HEK293 (cell line): ENCODE measurements at regions not wholly inside any gene's neighbourhood (a gene's known extent, or its start where the extent isn't known, plus 50 kb on each side); places are given as distances from the start of the nearest gene placed in this dataset.

Experiments
- CTCF ChIA-PET: fragments of 350-600 bp; formaldehyde crosslinking; extraction: SDS; loops from one replicate; lab custom pipeline; 2021; ENCODE audit warnings: antibody characterized with exemption; lab: Yijun Ruan, JAX
- POLR2A ChIA-PET: fragments of 300-600 bp; formaldehyde crosslinking; extraction: SDS; loops from one replicate; lab custom pipeline; 2020; ENCODE audit warnings: antibody characterized with exemption, inconsistent platforms; lab: Yijun Ruan, JAX
- H3K27ac ChIP-seq: fragments of 200-500 bp; sonication (Bioruptor generic); 2 replicates; pipeline ENCODE4 v1.5.1; 2014; ENCODE audit warnings: low read depth, low read length, control low read depth, inconsistent platforms; ENCODE audit errors: extremely low read depth
- H3K36me3 ChIP-seq, 2 experiments: fragments of 200-500 bp in 1 of 2; sonication (Bioruptor generic) in 1 of 2; 1 replicate in 1 of 2; 2 replicates in 1 of 2; pipeline ENCODE4 v1.5.1; 2014 to 2017; ENCODE audit warnings: inconsistent platforms in 2 of 2, low read length in 2 of 2; ENCODE audit not compliant: control insufficient read depth in 2 of 2, insufficient read depth in 1 of 2
- H3K4me1 ChIP-seq: fragments of 200-500 bp; sonication (Bioruptor generic); 2 replicates; pipeline ENCODE4 v1.5.1; 2014; ENCODE audit warnings: mild to moderate bottlenecking, low read length, inconsistent platforms; ENCODE audit not compliant: control insufficient read depth, insufficient read depth
- H3K4me3 ChIP-seq: 2 replicates; pipeline ENCODE4 v1.5.1; 2011; ENCODE audit warnings: low read depth, mild to moderate bottlenecking, control low read depth, low read length, moderate library complexity
- H3K9me3 ChIP-seq: fragments of 200-500 bp; sonication (Bioruptor generic); 2 replicates; pipeline ENCODE4 v1.5.1; 2014; ENCODE audit warnings: low read depth, low read length, inconsistent platforms; ENCODE audit not compliant: control insufficient read depth, insufficient read depth
- MZF1 ChIP-seq: fragments of 450-650 bp; formaldehyde crosslinking; IDR thresholded peaks from 2 replicates; pipeline ENCODE4 v1.5.1; 2017; ENCODE audit warnings: missing biosample characterization, missing genetic modification characterization, borderline replicate concordance
- PRDM2 ChIP-seq: fragments of 450-650 bp; formaldehyde crosslinking; IDR thresholded peaks from 2 replicates; pipeline ENCODE4 v1.5.1; 2016; ENCODE audit warnings: missing biosample characterization, missing genetic modification characterization, borderline replicate concordance
- ZNF138 ChIP-seq: fragments of 450-650 bp; formaldehyde crosslinking; IDR thresholded peaks from 2 replicates; pipeline ENCODE4 v1.5.1; 2016; ENCODE audit warnings: missing biosample characterization, missing genetic modification characterization, borderline replicate concordance
- ZNF148 ChIP-seq: fragments of 450-650 bp; formaldehyde crosslinking; IDR thresholded peaks from 2 replicates; pipeline ENCODE4 v1.5.0; 2017; ENCODE audit warnings: missing biosample characterization, missing genetic modification characterization, borderline replicate concordance
- ZNF2 ChIP-seq: fragments of 450-650 bp; formaldehyde crosslinking; IDR thresholded peaks from 2 replicates; pipeline ENCODE4 v1.5.1; 2016; ENCODE audit warnings: missing biosample characterization, missing genetic modification characterization
- ZNF202 ChIP-seq: fragments of 450-650 bp; formaldehyde crosslinking; IDR thresholded peaks from 2 replicates; pipeline ENCODE4 v1.5.1; 2016; ENCODE audit warnings: missing biosample characterization, missing genetic modification characterization, borderline replicate concordance
- ZNF248 ChIP-seq: fragments of 450-650 bp; formaldehyde crosslinking; IDR thresholded peaks from 2 replicates; pipeline ENCODE4 v1.5.1; 2017; ENCODE audit warnings: missing biosample characterization, missing genetic modification characterization
- ZNF292 ChIP-seq: fragments of 450-650 bp; formaldehyde crosslinking; IDR thresholded peaks from 2 replicates; pipeline ENCODE4 v1.5.1; 2016; ENCODE audit warnings: low read depth, missing biosample characterization, missing genetic modification characterization, borderline replicate concordance
- ZNF311 ChIP-seq: fragments of 450-650 bp; formaldehyde crosslinking; IDR thresholded peaks from 2 replicates; pipeline ENCODE4 v1.5.1; 2017; ENCODE audit warnings: missing biosample characterization, missing genetic modification characterization, borderline replicate concordance
- ZNF391 ChIP-seq: fragments of 450-650 bp; formaldehyde crosslinking; IDR thresholded peaks from 2 replicates; pipeline ENCODE4 v1.5.1; 2016; ENCODE audit warnings: low read depth, missing biosample characterization, missing genetic modification characterization, borderline replicate concordance
- ZNF530 ChIP-seq: fragments of 450-650 bp; formaldehyde crosslinking; IDR thresholded peaks from 2 replicates; pipeline ENCODE4 v1.5.1; 2016; ENCODE audit warnings: low read depth, missing biosample characterization, missing genetic modification characterization
- ZNF544 ChIP-seq: fragments of 450-650 bp; formaldehyde crosslinking; IDR thresholded peaks from 2 replicates; pipeline ENCODE4 v1.5.0; 2017; ENCODE audit warnings: missing biosample characterization, missing genetic modification characterization
- ZNF571 ChIP-seq: fragments of 450-650 bp; formaldehyde crosslinking; IDR thresholded peaks from 2 replicates; pipeline ENCODE4 v1.5.0; 2017; ENCODE audit warnings: missing biosample characterization, missing genetic modification characterization
- ZNF626 ChIP-seq: fragments of 450-650 bp; sonication (Bioruptor Pico); formaldehyde crosslinking; IDR thresholded peaks from 2 replicates; pipeline ENCODE4 v1.5.1; 2018; ENCODE audit warnings: missing biosample characterization, missing genetic modification characterization, inconsistent platforms
- ZNF777 ChIP-seq: fragments of 450-650 bp; formaldehyde crosslinking; IDR thresholded peaks from 2 replicates; pipeline ENCODE4 v1.5.1; 2017; ENCODE audit warnings: missing biosample characterization, missing genetic modification characterization, borderline replicate concordance
- ZNF837 ChIP-seq: fragments of 450-650 bp; formaldehyde crosslinking; IDR thresholded peaks from 2 replicates; pipeline ENCODE4 v1.5.1; 2016; ENCODE audit warnings: missing biosample characterization, missing genetic modification characterization

- TF ChIP-seq ZNF148 (tag by site-specific recombination) (no peak), ZNF202 (tag by site-specific recombination) (no peak), ZNF837 (no peak), ZNF571 (tag by site-specific recombination) (no peak), ZNF391 (tag by site-specific recombination) (no peak), MZF1 (no peak), PRDM2 (tag by site-specific recombination) (no peak), ZNF2 (no peak), ZNF544 (no peak), ZNF626 (no peak)
Measured at GRCh38 chr1:189899686-189900425, 577.8 kb downstream of the BRINP3 start (continued).

DNA sequence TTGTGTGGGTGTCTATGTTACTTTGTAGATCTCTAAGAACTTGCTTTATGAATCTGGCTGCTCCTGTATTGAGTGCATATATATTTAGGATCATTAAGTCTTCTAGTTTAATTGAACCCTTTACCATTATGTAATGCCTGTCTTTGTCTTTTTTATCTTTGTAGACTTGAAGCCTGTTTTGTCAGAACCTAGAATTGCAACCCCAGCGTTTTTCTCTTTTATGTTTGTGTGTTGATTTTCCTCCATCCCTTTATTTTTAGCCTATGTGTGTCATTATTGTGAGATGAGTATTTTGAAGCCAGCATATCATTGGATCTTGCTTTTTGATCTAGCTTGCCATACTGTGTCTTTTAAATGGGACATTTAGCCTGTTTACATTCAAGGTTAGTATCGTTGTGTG is 573.2 kb downstream of the BRINP3 start:
- H3K4me1 ChIP-seq, result no peaks in the 10 kb centered on the region
- TF ChIP-seq ZNF777, result no peak
- TF ChIP-seq ZNF248 (tag by site-specific recombination), result no peak
- TF ChIP-seq ZNF292 (tag by site-specific recombination), result no peak
- no peak for TF ChIP-seq ZNF530 (tag by site-specific recombination)
- no peak for TF ChIP-seq ZNF138 (tag by site-specific recombination)
- TF ChIP-seq ZNF311 (tag by site-specific recombination), result no peak
- TF ChIP-seq, all 188 proteins: peak for 0
- ChIA-PET POLR2A (no interaction called here), CTCF (no interaction called here)
- H3K27ac ChIP-seq, result no peak overlapping the region
- no peaks in the 10 kb centered on the region for H3K36me3 ChIP-seq
- no peaks in the 10 kb centered on the region for H3K9me3 ChIP-seq
- H3K4me3 ChIP-seq, result no peak overlapping the region
